ENCODE measurements at regions not wholly inside any gene's neighbourhood (a gene's known extent, or its start where the extent isn't known, plus 50 kb on each side); places are given as distances from the start of the nearest gene placed in this dataset.

GRCh38 chr4:171376724-171377123 lies 436.5 kb upstream of the GALNTL6 start:
- dilution Hi-C loops (cut with MboI; ENCODE audit: extremely low pct_ligation_motif_present, low sequenced_read_pairs) = no loop called here
- Histone ChIP-seq H3K9ac (replicated peaks; ENCODE audit: extremely low read depth, insufficient read depth, low read length) (no peak overlapping the region), H2AFZ (ENCODE audit: low read depth, low read length) (no peak overlapping the region), H3K36me3 (ENCODE audit: control insufficient read depth in 2 of 2, extremely low read depth in 1 of 2, insufficient read depth in 2 of 2, low read length in 2 of 2) (no peaks in the 10 kb centered on the region), H3K27me3 (ENCODE audit: control insufficient read depth in 2 of 2, insufficient read depth in 2 of 2, low read length in 2 of 2) (no peaks in the 10 kb centered on the region), H3K4me2 (ENCODE audit: insufficient read depth, low read length) (no peak overlapping the region), H3K27ac (ENCODE audit: insufficient read depth, low read depth, low read length) (no peak overlapping the region), H3K9me3 (replicated peaks; ENCODE audit: control insufficient read depth, insufficient read depth, low read length) (peaks cover 3% of the 10 kb centered on the region), H3K4me3 (replicated peaks in 1 of 3; ENCODE audit: insufficient read depth in 1 of 3, low read depth in 1 of 3, low read length in 3 of 3) (no peak overlapping the region), H4K20me1 (replicated peaks; ENCODE audit: control insufficient read depth, extremely low read depth, insufficient read depth, low read length) (no peaks in the 10 kb centered on the region), H3K9me1 (replicated peaks; ENCODE audit: control insufficient read depth, extremely low read depth, insufficient read depth, low read length) (no peaks in the 10 kb centered on the region), H3K4me1 (ENCODE audit: control insufficient read depth, extremely low read depth, insufficient read depth, low read length) (no peaks in the 10 kb centered on the region), H3K79me2 (ENCODE audit: control insufficient read depth, insufficient read depth, low read length) (no peaks in the 10 kb centered on the region)
- FAIRE-seq = no peak
- no TSS peak for BruUV-seq (replicated peaks)
- no peak for DNase-seq (ENCODE audit: low read depth, low spot score)
- POLR2A ChIA-PET = no interaction called here
- CTCF ChIA-PET = no interaction called here
- intact Hi-C loops (cut with micrococcal nuclease) = no loop called here
- no peak for TF ChIP-seq MYC (IDR thresholded peaks at IDR 0.05; ENCODE audit: low read depth, low read length)
- no peak for TF ChIP-seq FOS (IDR thresholded peaks at IDR 0.05; ENCODE audit: borderline replicate concordance, insufficient read depth, low read length)
- TF ChIP-seq, protein P1, sequence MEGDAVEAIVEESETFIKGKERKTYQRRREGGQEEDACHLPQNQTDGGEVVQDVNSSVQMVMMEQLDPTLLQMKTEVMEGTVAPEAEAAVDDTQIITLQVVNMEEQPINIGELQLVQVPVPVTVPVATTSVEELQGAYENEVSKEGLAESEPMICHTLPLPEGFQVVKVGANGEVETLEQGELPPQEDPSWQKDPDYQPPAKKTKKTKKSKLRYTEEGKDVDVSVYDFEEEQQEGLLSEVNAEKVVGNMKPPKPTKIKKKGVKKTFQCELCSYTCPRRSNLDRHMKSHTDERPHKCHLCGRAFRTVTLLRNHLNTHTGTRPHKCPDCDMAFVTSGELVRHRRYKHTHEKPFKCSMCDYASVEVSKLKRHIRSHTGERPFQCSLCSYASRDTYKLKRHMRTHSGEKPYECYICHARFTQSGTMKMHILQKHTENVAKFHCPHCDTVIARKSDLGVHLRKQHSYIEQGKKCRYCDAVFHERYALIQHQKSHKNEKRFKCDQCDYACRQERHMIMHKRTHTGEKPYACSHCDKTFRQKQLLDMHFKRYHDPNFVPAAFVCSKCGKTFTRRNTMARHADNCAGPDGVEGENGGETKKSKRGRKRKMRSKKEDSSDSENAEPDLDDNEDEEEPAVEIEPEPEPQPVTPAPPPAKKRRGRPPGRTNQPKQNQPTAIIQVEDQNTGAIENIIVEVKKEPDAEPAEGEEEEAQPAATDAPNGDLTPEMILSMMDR (IDR thresholded peaks at IDR 0.05; ENCODE audit: extremely low read depth in 1 of 2, insufficient read depth in 1 of 2, low read depth in 1 of 2, low read length in 2 of 2) = no peak
- TF ChIP-seq JUN (IDR thresholded peaks at IDR 0.05; ENCODE audit: borderline replicate concordance, insufficient read depth, insufficient read length, low read depth) = no peak
- no peak for TF ChIP-seq EZH2 (IDR thresholded peaks at IDR 0.05; ENCODE audit: borderline replicate concordance, low read depth, low read length, severe bottlenecking)
- TF ChIP-seq, protein P2, sequence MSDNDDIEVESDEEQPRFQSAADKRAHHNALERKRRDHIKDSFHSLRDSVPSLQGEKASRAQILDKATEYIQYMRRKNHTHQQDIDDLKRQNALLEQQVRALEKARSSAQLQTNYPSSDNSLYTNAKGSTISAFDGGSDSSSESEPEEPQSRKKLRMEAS (IDR thresholded peaks at IDR 0.05; ENCODE audit: insufficient read depth, insufficient read length) = no peak
- TF ChIP-seq GATA2 (IDR thresholded peaks at IDR 0.05; ENCODE audit: insufficient read depth, insufficient read length, low read depth, low read length) = no peak
- no peak for TF ChIP-seq POLR2AphosphoS5 (IDR thresholded peaks at IDR 0.05; ENCODE audit: insufficient read depth, low read depth, low read length)
- no peak for TF ChIP-seq POLR2A (IDR thresholded peaks at IDR 0.05; ENCODE audit: low read depth, low read length)
